Ishikawa (cell line): ENCODE measurements at regions not wholly inside any gene's neighbourhood (a gene's known extent, or its start where the extent isn't known, plus 50 kb on each side); places are given as distances from the start of the nearest gene placed in this dataset.

Experiments
- CEBPB ChIP-seq: IDR thresholded peaks from 2 replicates; pipeline ENCODE4 v1.6.1; 2012
- CREB1 ChIP-seq: IDR thresholded peaks from 2 replicates; pipeline ENCODE4 v1.6.1; 2012; ENCODE audit warnings: low read depth
- EGR1 ChIP-seq: IDR thresholded peaks from 2 replicates; pipeline ENCODE4 v1.6.1; 2012
- EP300 ChIP-seq: IDR thresholded peaks from 2 replicates; pipeline ENCODE4 v1.6.1; 2012; ENCODE audit warnings: borderline replicate concordance
- FOXM1 ChIP-seq: IDR thresholded peaks from 2 replicates; pipeline ENCODE4 v1.6.1; 2012; ENCODE audit warnings: low read depth, borderline replicate concordance
- MAX ChIP-seq: IDR thresholded peaks from 2 replicates; pipeline ENCODE4 v1.6.1; 2012
- NFIC ChIP-seq: IDR thresholded peaks from 2 replicates; pipeline ENCODE4 v1.6.1; 2012
- RAD21 ChIP-seq: IDR thresholded peaks from 2 replicates; pipeline ENCODE4 v1.6.1; 2012; ENCODE audit warnings: low read depth
- REST ChIP-seq: IDR thresholded peaks from 2 replicates; pipeline ENCODE4 v1.6.1; 2012; ENCODE audit warnings: low read depth, mild to moderate bottlenecking
- TAF1 ChIP-seq: IDR thresholded peaks from 2 replicates; pipeline ENCODE4 v1.6.1; 2012; ENCODE audit warnings: low read depth, mild to moderate bottlenecking
- TCF12 ChIP-seq: IDR thresholded peaks from 2 replicates; pipeline ENCODE4 v1.6.1; 2012; ENCODE audit warnings: low read depth
- TEAD4 ChIP-seq: IDR thresholded peaks from 2 replicates; pipeline ENCODE4 v1.6.1; 2012
- USF1 ChIP-seq: IDR thresholded peaks from 2 replicates; pipeline ENCODE4 v1.6.1; 2012
- YY1 ChIP-seq: IDR thresholded peaks from 2 replicates; pipeline ENCODE4 v1.6.1; 2012; ENCODE audit warnings: low read depth
- ZBTB7A ChIP-seq: IDR thresholded peaks from 2 replicates; pipeline ENCODE4 v1.6.1; 2012; ENCODE audit warnings: low read depth

- TF ChIP-seq MAX (peak; percentile 74), NFIC (peak; percentile 14; the same call in 1 of the 2 replicates), USF1 (0 out of 2 replicates have a peak, but pooled peaks have one; percentile 10), TAF1 (no peak), YY1 (0 out of 2 replicates have a peak, but pooled peaks have one; percentile 24), EP300 (no peak; the same call in 1 of the 2 replicates), REST (no peak)
Observed at GRCh38 chr14:50001151-50001998, 108.5 kb downstream of the ARF6 start.

- no peak for TF ChIP-seq NFIC
- TF ChIP-seq YY1, result no peak
- no peak for TF ChIP-seq USF1
- no peak for TF ChIP-seq ZBTB7A
- no peak for TF ChIP-seq EP300
Observed at GRCh38 chr14:50001999-50002925, 109.4 kb downstream of the ARF6 start.

GRCh38 chr14:50002926-50003212 lies 110.0 kb downstream of the ARF6 start:
- TF ChIP-seq MAX (no peak), EGR1 (no peak), RAD21 (no peak), TAF1 (no peak), CEBPB (no peak), YY1 (no peak), NFIC (no peak), TEAD4 (no peak), EP300 (no peak), USF1 (no peak), ZBTB7A (no peak), CREB1 (no peak), REST (no peak)

GRCh38 chr14:50003213-50004021 lies 110.5 kb downstream of the ARF6 start:
- TF ChIP-seq EGR1, result peak; percentile 83
- peak; percentile 71; the same call in 1 of the 2 replicates for TF ChIP-seq ZBTB7A
- peak; percentile 18; the same call in 1 of the 2 replicates for TF ChIP-seq EP300
- no peak for TF ChIP-seq MAX
- no peak for TF ChIP-seq TEAD4
- 0 out of 2 replicates have a peak, but pooled peaks have one; percentile 3 for TF ChIP-seq YY1

GRCh38 chr14:50006141-50006540 lies 110.2 kb downstream of the VCPKMT start:
- no peak for TF ChIP-seq TAF1
- no peak for TF ChIP-seq YY1
- TF ChIP-seq NFIC, result no peak
- TF ChIP-seq RAD21, result no peak
- TF ChIP-seq FOXM1, result no peak
- TF ChIP-seq TCF12, result no peak
- TF ChIP-seq USF1, result no peak
- no peak for TF ChIP-seq EGR1
- no peak for TF ChIP-seq REST
